ENCODE measurements at regions not wholly inside any gene's neighbourhood (a gene's known extent, or its start where the extent isn't known, plus 50 kb on each side); places are given as distances from the start of the nearest gene placed in this dataset.

- Mint-ChIP-seq H3K4me3 (ENCODE audit: low read depth) (no peak overlapping the region), H3K27me3 (no peaks in the 10 kb centered on the region), H3K9me3 (ENCODE audit: low read depth) (no peaks in the 10 kb centered on the region), H3K27ac (no peak overlapping the region), H3K36me3 (ENCODE audit: insufficient read depth) (no peaks in the 10 kb centered on the region), H3K4me1 (ENCODE audit: low read depth) (no peaks in the 10 kb centered on the region)
- no peak for DNase-seq (ENCODE audit: low spot score, unreplicated experiment)
- no peak for TF ChIP-seq CTCF (IDR thresholded peaks at IDR 0.05; ENCODE audit: unreplicated experiment)
Observed at GRCh38 chr13:67946131-67946530, 716.0 kb upstream of the PCDH9 start.

GRCh38 chr13:67943116-67943515 is 713.0 kb upstream of the PCDH9 start:
- no peak overlapping the region for H3K4me3 Mint-ChIP-seq (ENCODE audit: low read depth)
- no peaks in the 10 kb centered on the region for H3K4me1 Mint-ChIP-seq (ENCODE audit: low read depth)
- H3K9me3 Mint-ChIP-seq (ENCODE audit: low read depth), result no peaks in the 10 kb centered on the region
- no peak for DNase-seq (ENCODE audit: low spot score, unreplicated experiment)
- H3K27ac Mint-ChIP-seq, result no peak overlapping the region
- no peaks in the 10 kb centered on the region for H3K27me3 Mint-ChIP-seq
- no peaks in the 10 kb centered on the region for H3K36me3 Mint-ChIP-seq (ENCODE audit: insufficient read depth)
- no peak for TF ChIP-seq CTCF (IDR thresholded peaks at IDR 0.05; ENCODE audit: unreplicated experiment)

GRCh38 chr13:67935626-67936025 is 705.5 kb upstream of the PCDH9 start:
- no peak overlapping the region for H3K4me3 Mint-ChIP-seq (ENCODE audit: low read depth)
- TF ChIP-seq CTCF (IDR thresholded peaks at IDR 0.05; ENCODE audit: unreplicated experiment), result no peak
- no peaks in the 10 kb centered on the region for H3K4me1 Mint-ChIP-seq (ENCODE audit: low read depth)
- no peak for DNase-seq (ENCODE audit: low spot score, unreplicated experiment)
- no peaks in the 10 kb centered on the region for H3K27me3 Mint-ChIP-seq
- H3K9me3 Mint-ChIP-seq (ENCODE audit: low read depth), result no peaks in the 10 kb centered on the region
- no peaks in the 10 kb centered on the region for H3K36me3 Mint-ChIP-seq (ENCODE audit: insufficient read depth)
- no peak overlapping the region for H3K27ac Mint-ChIP-seq

GRCh38 chr13:67934617-67935330 is 704.6 kb upstream of the PCDH9 start:
- H3K36me3 Mint-ChIP-seq (ENCODE audit: insufficient read depth), result no peaks in the 10 kb centered on the region
- no peaks in the 10 kb centered on the region for H3K9me3 Mint-ChIP-seq (ENCODE audit: low read depth)
- no peaks in the 10 kb centered on the region for H3K27me3 Mint-ChIP-seq
- H3K4me3 Mint-ChIP-seq (ENCODE audit: low read depth), result no peak overlapping the region
- H3K4me1 Mint-ChIP-seq (ENCODE audit: low read depth), result no peaks in the 10 kb centered on the region
- H3K27ac Mint-ChIP-seq, result no peak overlapping the region
- TF ChIP-seq CTCF (IDR thresholded peaks at IDR 0.05; ENCODE audit: unreplicated experiment), result no peak
- no peak for DNase-seq (ENCODE audit: low spot score, unreplicated experiment)

- Mint-ChIP-seq H3K27me3 (no peaks in the 10 kb centered on the region), H3K9me3 (ENCODE audit: low read depth) (no peaks in the 10 kb centered on the region), H3K4me3 (ENCODE audit: low read depth) (no peak overlapping the region), H3K4me1 (ENCODE audit: low read depth) (no peaks in the 10 kb centered on the region), H3K27ac (no peak overlapping the region), H3K36me3 (ENCODE audit: insufficient read depth) (no peaks in the 10 kb centered on the region)
- DNase-seq (ENCODE audit: low spot score, unreplicated experiment), result no peak
- no peak for TF ChIP-seq CTCF (IDR thresholded peaks at IDR 0.05; ENCODE audit: unreplicated experiment)
Observed at GRCh38 chr13:67932991-67933390, 702.9 kb upstream of the PCDH9 start.

Measured in progenitor cell of endocrine pancreas (in vitro differentiated cells).